Suprapubic skin (tissue), 4 donors: ENCODE measurements at regions not wholly inside any gene's neighbourhood (a gene's known extent, or its start where the extent isn't known, plus 50 kb on each side); places are given as distances from the start of the nearest gene placed in this dataset.
"Not testable (repeated sequence)": the region's sequence is repeated elsewhere in the genome, so short reads cannot be mapped to it uniquely, and the experiment has no call there.

ENCODE experiments used
- DNase-seq, 2 donors: peaks; one replicate each; pipeline ENCODE4 v3.0.0-alpha.2; 2019; ENCODE audit warnings: low spot score in 2 of 2
- H3K27ac ChIP-seq: fragments of 200-600 bp; sonication (generic); one replicate; pipeline ENCODE4 v1.5.1; 2019
- H3K27me3 ChIP-seq: fragments of 200-600 bp; sonication (generic); one replicate; pipeline ENCODE4 v1.5.1; 2019
- H3K36me3 ChIP-seq: fragments of 200-600 bp; sonication (generic); one replicate; pipeline ENCODE4 v1.5.1; 2019
- H3K4me1 ChIP-seq: fragments of 200-600 bp; sonication (generic); one replicate; pipeline ENCODE4 v1.5.1; 2019
- H3K4me3 ChIP-seq: fragments of 200-600 bp; sonication (generic); one replicate; pipeline ENCODE4 v1.5.1; 2019; ENCODE audit warnings: mild to moderate bottlenecking
- H3K9me3 ChIP-seq: fragments of 200-600 bp; sonication (generic); one replicate; pipeline ENCODE4 v1.5.1; 2019
- EP300 ChIP-seq: sonication (generic); formaldehyde crosslinking; IDR thresholded peaks from one replicate; pipeline ENCODE4 v1.6.1; 2017; ENCODE audit warnings: antibody characterized with exemption
- POLR2A ChIP-seq, 2 donors: fragments of 450-650 bp; IDR thresholded peaks; one replicate each; pipeline ENCODE4 v1.6.1; 2017; ENCODE audit warnings: antibody characterized with exemption in 2 of 2, mild to moderate bottlenecking in 2 of 2, moderate library complexity in 2 of 2
- POLR2AphosphoS5 ChIP-seq, 3 donors: sonication (generic); formaldehyde crosslinking; IDR thresholded peaks; one replicate each; pipeline ENCODE4 v1.6.1; 2017; ENCODE audit warnings: antibody characterized with exemption in 3 of 3
- WGBS: methylation state at CpG from one replicate; pipeline ENCODE4 v1.1.5; 2018; 5-methylcytosine and 5-hydroxymethylcytosine counted together
- TF ChIP-seq, protein P1 (sequence below), 2 donors: fragments of 200-600 bp in 1 of 2; fragments of 450-650 bp in 1 of 2; sonication (generic) in 1 of 2; IDR thresholded peaks; one replicate each; pipeline ENCODE4 v1.5.1; 2016 to 2019; ENCODE audit warnings: antibody characterized with exemption in 2 of 2, mild to moderate bottlenecking in 1 of 2, moderate library complexity in 1 of 2

DNA sequence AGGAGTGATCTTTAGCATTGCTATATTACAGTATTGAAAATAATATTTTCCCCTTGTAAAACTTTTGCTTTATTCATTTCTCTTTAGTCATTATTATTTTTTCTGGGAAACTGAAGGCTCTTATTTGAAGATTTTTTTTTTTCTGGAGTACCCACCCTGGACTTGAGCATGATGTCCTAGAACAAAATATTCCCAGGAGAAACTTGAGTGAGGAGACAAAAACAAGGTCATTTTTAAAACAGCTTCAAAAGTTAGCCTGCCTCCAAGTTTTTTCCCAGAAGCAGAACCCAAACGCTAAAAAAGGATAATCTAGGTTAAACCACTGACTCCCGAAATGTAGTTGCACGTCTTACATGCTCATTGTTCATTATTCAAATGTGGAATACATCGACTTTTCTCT, 160.2 kb upstream of the KCTD3 start:
- no peaks in the 10 kb centered on the region for H3K4me1 ChIP-seq
- 67% methylated on average over 4 of the region's 4 CpGs for WGBS

DNA sequence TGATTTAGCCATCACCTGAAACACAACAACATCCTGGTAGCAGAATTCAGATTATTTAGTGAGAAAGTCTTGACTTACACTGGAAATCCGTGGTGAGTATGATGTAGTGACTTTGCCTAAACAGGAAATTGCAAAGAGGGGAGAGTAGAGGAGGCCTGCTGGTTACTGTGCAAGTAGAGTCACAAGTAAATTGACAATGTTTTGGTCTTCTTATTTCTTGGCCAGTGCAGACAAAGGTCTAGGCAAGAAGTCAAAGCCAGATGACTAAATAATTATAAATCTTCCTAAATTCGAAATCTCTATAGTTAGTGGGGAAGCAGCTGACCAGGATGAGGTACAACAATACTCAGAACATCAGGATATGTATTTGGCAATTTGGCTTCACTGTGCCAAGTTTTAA, 159.5 kb upstream of the KCTD3 start:
- Histone ChIP-seq H3K27ac (peak overlapping the region; percentile 68), H3K4me1 (no peaks in the 10 kb centered on the region), H3K36me3 (no peaks in the 10 kb centered on the region), H3K27me3 (no peaks in the 10 kb centered on the region), H3K4me3 (no peak overlapping the region), H3K9me3 (no peaks in the 10 kb centered on the region)
- 53% methylated on average over 2 of the region's 2 CpGs for WGBS
- TF ChIP-seq POLR2AphosphoS5 (IDR thresholded peaks at IDR 0.05) (no peak), POLR2A (IDR thresholded peaks at IDR 0.05) (no peak), EP300 (no peak)
- TF ChIP-seq, protein P1, sequence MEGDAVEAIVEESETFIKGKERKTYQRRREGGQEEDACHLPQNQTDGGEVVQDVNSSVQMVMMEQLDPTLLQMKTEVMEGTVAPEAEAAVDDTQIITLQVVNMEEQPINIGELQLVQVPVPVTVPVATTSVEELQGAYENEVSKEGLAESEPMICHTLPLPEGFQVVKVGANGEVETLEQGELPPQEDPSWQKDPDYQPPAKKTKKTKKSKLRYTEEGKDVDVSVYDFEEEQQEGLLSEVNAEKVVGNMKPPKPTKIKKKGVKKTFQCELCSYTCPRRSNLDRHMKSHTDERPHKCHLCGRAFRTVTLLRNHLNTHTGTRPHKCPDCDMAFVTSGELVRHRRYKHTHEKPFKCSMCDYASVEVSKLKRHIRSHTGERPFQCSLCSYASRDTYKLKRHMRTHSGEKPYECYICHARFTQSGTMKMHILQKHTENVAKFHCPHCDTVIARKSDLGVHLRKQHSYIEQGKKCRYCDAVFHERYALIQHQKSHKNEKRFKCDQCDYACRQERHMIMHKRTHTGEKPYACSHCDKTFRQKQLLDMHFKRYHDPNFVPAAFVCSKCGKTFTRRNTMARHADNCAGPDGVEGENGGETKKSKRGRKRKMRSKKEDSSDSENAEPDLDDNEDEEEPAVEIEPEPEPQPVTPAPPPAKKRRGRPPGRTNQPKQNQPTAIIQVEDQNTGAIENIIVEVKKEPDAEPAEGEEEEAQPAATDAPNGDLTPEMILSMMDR (IDR thresholded peaks at IDR 0.05) = no peak
- DNase-seq = no peak

More for the DNA sequence above, 160.2 kb upstream of the KCTD3 start:
- Histone ChIP-seq H3K36me3 (no peaks in the 10 kb centered on the region), H3K9me3 (no peaks in the 10 kb centered on the region), H3K4me3 (no peak overlapping the region), H3K27me3 (no peaks in the 10 kb centered on the region), H3K27ac (peak overlapping the region; percentile 68)
- DNase-seq = no peak
- TF ChIP-seq POLR2A (IDR thresholded peaks at IDR 0.05) = no peak

DNA sequence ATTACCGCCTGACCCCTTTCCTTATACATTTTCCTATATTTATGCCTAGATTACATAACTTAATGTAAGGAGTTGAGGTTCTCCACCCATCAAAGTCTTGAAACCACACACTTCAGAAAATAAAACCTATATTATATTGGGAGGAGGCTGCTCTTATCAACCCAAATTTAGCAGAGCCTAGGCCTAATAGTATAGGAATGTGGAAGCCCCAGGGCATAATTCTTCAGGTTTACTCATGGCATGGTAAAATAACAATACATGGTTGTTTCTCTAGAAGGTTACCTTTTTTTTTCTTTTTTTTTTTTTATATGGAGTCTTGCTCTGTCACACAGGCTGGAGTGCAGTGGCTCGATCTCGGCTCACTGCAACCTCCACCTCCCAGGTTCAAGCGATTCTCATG, 157.6 kb upstream of the KCTD3 start:
- not testable (repeated sequence) for H3K27ac ChIP-seq, H3K36me3 ChIP-seq, H3K9me3 ChIP-seq, H3K27me3 ChIP-seq, H3K4me3 ChIP-seq, H3K4me1 ChIP-seq, DNase-seq
- 92% methylated on average over 4 of the region's 4 CpGs for WGBS

DNA sequence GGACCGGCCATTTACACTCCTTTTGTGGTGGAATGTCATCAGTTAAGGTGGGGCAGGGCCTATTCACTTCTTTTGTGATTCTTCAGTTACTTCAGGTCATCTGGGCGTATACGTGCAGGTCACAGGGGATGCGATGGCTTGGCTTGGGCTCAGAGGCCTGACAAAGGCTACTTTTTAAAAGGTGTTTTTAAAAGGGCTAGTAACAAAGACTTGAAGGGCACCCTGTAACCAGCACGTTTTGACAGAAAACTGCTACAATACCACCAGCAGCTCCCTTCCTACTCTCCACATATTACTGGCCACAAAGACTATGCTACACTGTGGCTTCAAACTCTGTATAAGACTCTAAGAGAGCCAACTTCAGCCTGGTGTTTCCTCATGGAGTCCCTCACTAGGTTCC, 151.6 kb upstream of the KCTD3 start:
- not testable (repeated sequence) for DNase-seq, H3K9me3 ChIP-seq, H3K27ac ChIP-seq, H3K36me3 ChIP-seq, H3K27me3 ChIP-seq, H3K4me1 ChIP-seq, H3K4me3 ChIP-seq
- 95% methylated on average over 5 of the region's 5 CpGs for WGBS

DNA sequence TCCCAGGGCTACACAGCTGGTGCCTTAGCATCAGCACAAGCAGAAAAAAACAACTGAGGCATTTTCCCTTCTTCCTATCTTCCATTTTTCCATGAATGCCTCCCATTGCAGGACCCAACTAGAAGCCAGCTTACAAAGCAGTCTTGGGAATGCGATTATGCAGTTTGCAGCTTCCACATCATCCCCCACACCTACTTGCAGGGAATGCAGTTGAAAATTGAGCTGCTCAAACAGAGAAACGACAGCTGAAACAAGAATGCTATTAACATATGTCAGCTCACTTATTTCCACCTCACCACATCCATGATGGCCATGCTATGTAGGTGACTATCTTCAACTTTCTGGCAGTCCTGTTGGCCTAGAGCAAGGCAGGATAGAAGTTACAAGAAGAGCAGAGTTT, 150.6 kb upstream of the KCTD3 start:
- H3K27me3 ChIP-seq = no peaks in the 10 kb centered on the region
- no peak overlapping the region for H3K27ac ChIP-seq
- WGBS = 65% methylated on average over 2 of the region's 2 CpGs
- no peaks in the 10 kb centered on the region for H3K36me3 ChIP-seq
- no peaks in the 10 kb centered on the region for H3K9me3 ChIP-seq
- DNase-seq = no peak
- TF ChIP-seq, protein P1 (IDR thresholded peaks at IDR 0.05) = no peak
- TF ChIP-seq POLR2A (IDR thresholded peaks at IDR 0.05) (no peak), POLR2AphosphoS5 (IDR thresholded peaks at IDR 0.05) (no peak), EP300 (no peak)
- no peak overlapping the region for H3K4me3 ChIP-seq
- no peaks in the 10 kb centered on the region for H3K4me1 ChIP-seq

DNA sequence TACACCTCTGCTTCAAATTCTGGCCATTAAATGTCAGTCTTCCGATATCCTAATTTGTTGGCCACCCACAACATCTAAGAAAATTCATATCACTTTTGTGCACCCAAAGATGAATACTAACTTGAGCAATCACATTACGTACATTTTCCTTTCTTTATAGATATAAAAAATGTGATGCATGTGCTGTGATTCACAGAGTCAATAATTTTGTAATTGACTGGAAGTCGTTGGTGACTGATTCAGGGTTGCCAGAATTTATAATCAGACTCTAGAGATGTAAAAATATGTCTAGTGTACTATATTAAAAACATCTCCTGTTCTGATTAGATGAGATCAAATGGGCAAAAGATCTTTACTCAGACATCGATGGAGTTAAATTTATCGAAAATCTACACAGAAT, 150.0 kb upstream of the KCTD3 start:
- H3K4me1 ChIP-seq = no peaks in the 10 kb centered on the region
- no peak overlapping the region for H3K27ac ChIP-seq
- no peaks in the 10 kb centered on the region for H3K9me3 ChIP-seq
- 84% methylated on average over 5 of the region's 5 CpGs for WGBS
- H3K36me3 ChIP-seq = no peaks in the 10 kb centered on the region
- no peak for TF ChIP-seq POLR2A (IDR thresholded peaks at IDR 0.05)
- no peak for TF ChIP-seq POLR2AphosphoS5 (IDR thresholded peaks at IDR 0.05)
- no peak for TF ChIP-seq EP300
- TF ChIP-seq, protein P1 (IDR thresholded peaks at IDR 0.05) = no peak
- no peaks in the 10 kb centered on the region for H3K27me3 ChIP-seq
- no peak overlapping the region for H3K4me3 ChIP-seq
- no peak for DNase-seq

DNA sequence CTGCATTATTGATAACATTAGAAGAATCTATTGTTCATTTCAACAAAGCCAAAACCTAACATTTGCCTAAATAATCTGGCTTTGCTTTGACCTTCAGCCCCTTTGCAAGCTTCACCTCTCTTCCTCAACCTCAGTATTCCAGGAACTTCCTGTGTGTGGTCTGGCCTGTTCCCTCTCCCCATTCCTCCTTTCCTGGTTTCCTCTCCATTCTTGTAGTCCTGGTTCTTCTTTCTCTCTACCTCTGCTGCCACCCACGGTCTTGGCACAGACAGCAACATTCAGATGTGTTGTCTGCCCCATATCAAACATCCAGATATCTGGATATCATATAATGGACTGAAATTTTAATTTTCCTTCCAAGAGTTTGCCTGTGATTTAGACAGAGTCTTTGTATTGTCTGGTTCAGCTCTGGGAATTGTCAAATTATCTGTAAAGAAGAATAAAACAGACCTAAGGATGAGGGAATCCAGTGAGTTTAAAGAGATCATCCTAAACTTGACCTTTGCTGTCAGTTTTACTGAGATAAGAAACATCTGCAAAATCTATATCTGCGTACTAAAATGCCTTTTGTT, 148.1 kb upstream of the KCTD3 start:
- WGBS = 61% methylated on average over 2 of the region's 2 CpGs
- Histone ChIP-seq H3K4me3 (no peak overlapping the region), H3K27ac (no peak overlapping the region), H3K9me3 (no peaks in the 10 kb centered on the region), H3K4me1 (peaks cover 4% of the 10 kb centered on the region), H3K27me3 (no peaks in the 10 kb centered on the region), H3K36me3 (no peaks in the 10 kb centered on the region)
- TF ChIP-seq EP300 (no peak), POLR2A (IDR thresholded peaks at IDR 0.05) (no peak), POLR2AphosphoS5 (IDR thresholded peaks at IDR 0.05) (no peak)
- TF ChIP-seq, protein P1 (IDR thresholded peaks at IDR 0.05) = no peak
- DNase-seq = no peak
